NCI-H510A treated with DMSO at 0.1 percent for 48 hours (cell line): ENCODE measurements at regions not wholly inside any gene's neighbourhood (a gene's known extent, or its start where the extent isn't known, plus 50 kb on each side); places are given as distances from the start of the nearest gene placed in this dataset.

Experiments used
- DNase-seq: peaks from one replicate; lab custom pipeline; 2025; lab: John Stamatoyannopoulos, UW

DNA sequence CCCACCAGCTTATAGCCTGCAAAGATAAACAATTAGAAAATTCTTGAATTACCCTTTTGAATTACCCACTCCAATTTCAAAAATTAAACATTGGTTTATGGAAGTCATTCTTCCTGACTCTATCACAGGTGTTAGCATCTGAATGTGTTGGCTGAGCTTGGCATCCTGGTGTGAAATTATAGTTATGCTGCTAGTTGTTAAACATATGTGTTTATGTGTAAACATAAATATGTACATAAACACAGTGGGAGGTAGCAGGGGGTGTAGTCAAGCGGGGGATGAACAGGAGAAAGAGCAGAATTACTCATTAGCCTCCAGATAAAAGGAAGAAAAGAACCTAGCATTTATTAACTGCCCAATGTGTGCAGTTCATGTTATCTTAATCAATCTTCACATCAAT is 530.2 kb downstream of the MCTP2 start:
- DNase-seq = no peak

DNA sequence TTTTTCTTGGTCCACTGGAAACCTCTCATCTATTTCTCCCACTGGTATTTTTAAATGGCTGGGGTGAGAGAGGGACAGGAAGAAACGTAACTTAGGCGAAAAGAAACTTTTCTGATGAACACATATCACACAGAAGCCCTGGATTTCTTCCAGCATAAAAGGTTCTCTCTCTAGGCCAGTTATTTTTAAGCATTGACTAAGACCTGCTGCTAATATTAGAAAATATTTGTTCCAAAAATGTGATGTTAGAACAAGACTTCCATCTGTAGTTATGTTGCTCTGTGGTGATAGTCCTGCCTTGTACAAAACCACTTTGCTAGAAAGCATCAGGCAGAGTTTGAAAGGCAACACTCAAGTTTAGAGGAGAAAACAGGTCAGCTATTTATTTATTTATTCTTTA is 537.7 kb downstream of the MCTP2 start:
- DNase-seq = no peak

DNA sequence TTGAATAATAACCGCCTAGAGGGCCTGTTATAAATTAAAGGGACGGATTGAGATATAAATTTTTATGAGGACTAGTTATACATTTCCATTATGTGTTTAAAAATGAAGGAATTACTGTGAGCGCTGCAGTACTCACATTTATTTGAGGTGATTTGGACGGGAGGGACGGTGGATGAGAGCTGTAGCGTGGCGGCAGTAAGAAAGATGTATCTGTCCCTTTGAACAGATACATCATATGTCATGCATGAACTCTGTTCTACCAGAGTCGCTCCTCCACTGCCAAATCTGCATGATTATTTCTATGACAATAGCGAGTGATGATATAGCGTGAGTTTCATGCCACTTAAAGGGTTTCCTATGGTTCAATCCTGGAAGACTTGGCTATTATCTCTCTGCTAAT is 538.8 kb downstream of the MCTP2 start:
- no peak for DNase-seq

DNA sequence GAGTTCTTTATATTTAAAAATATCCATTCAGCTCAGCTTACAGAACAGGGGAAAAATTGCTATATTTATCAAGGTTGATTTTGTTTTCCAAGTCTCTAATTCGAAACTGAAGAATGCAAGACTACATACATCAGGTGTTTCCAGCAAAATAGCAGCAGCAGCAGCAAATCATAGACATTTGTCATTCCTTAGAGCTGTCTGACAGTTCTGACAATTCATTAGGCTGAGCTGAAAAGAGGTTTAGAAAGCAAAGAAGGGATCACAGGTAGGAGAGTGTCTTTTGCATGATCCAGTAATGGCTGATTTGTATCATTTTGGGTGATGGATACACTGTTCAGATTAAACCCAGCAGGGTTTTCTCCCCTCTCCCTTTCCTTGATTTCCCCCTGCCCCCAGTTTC is 545.7 kb downstream of the MCTP2 start:
- no peak for DNase-seq

DNA sequence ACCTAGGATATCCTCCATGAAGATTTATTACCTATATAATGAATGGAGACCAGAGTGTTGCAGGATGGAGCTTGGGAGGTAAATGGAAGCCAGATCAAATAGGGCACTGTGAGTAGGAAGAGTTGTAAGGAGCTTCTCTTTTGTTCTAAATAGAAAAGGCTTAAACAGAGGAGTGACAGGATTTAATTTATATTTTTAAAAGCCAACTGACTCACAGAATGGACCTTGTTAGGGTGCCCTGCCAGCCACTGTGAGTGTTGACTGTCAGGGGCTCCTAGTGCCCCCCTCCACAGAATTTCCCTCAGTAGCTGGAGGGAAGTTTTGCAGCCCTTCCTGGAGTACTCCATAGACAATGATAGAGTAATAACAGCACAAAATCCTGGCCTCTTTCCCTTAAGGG is 547.5 kb downstream of the MCTP2 start:
- DNase-seq = no peak

DNA sequence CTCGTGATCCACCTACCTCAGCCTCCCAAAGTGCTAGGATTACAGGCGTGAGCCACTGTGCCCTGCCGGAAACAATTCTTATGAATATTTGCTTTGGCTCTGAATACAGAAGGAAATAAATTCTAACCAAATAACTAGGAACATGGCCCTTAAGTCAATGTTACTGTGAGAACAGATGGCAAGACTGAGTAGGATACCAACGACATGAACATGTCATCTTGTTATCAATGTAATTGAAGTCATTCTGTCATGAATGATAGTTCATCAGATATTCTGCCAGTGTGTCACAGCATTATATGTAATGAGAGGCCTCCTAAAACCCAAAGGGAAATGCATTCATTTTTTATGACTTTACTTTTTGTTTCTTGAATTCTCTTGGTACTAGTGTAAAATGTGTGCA is 548.8 kb downstream of the MCTP2 start:
- no peak for DNase-seq

DNA sequence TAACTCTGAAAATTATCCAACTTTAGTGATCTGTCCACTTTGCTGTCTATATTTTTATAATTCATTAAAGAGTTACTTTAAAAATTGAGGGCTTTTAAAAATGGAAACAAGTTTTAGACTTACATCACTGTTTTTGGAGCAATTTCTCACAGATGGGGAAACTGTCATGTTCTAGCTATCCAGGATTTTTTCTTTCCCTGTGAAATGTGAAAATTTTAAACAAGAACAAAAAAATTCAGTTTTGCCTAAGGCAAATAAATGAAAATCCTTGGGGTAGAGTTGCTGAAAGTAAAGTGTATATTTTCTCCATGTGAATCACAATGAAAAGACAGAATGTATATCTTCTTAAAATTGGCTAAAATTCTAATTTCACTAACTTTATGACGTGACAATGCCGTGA is 553.7 kb downstream of the MCTP2 start:
- DNase-seq = no peak

DNA sequence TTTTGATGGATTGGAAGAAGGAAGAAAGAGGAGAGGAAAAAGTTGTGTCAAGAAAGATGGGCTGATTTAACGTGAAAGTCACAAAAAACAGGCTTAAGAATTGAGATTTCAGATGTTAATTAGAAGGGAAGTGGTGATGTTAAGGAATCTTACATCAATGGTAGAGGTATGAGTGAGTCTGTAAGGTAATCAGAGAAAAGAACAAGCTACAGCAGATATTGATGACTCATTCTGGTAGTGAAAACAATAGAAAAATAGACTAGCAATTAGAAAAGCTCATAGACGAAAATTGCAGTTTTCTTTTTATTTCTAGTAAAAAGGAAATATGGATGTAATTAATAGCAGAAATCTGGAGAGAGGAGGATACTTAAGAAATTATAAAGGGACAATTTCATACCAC is 559.6 kb downstream of the MCTP2 start:
- no peak for DNase-seq

DNA sequence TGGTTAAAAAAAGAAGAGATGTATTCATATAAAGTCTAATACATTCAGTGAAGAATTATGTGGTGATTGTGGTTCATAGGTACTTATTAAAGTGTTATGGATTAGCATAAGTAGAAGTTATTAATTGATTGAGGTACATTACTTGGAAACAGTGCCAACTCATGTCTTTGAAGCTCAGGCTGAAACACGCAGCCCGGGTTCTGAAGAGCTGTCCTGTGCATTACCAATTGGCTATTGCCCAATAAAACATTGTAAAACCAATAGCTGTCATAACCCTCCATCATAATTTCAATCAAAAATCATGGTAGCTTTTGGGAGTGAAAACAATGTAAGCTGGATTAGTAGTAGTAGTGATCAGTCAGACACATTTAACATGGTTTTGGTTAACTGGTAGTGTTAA is 560.1 kb downstream of the MCTP2 start:
- no peak for DNase-seq

DNA sequence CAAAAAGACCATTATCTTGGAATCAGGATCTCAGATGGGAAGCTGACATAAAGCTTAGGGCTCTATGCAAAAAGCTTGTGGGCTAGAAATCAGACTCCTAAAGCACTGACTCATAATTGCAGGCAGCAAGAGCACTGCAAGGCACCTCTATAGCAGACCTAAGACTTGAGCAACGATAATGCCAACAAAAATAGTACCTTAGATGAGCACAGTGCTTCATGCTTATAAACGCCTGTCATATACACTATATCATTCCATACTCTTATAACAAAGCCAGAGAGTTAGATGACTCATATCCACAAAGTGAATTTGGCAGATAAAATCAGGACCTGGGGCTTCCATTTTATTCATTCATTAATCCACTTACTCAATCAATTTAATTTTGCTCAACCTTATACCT is 560.8 kb downstream of the MCTP2 start:
- no peak for DNase-seq

DNA sequence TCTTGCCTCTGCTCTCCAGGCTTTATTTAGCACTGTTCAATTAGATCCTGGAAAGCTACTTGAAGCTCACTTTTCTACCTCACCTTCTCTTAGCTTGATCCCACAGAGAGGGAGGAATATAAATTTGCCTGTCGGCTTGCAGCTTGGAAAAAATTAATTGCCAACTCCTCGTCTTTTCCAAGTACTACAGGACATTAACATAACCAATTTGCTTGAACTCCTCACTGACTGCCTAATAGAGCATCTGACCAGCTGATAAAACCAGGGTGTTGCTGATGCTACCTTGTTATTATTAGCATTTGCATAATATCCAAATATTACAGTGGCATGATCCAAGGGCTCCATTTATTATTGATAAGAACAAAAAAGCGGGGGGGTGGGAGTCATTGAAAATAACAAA is 561.8 kb downstream of the MCTP2 start:
- no peak for DNase-seq

DNA sequence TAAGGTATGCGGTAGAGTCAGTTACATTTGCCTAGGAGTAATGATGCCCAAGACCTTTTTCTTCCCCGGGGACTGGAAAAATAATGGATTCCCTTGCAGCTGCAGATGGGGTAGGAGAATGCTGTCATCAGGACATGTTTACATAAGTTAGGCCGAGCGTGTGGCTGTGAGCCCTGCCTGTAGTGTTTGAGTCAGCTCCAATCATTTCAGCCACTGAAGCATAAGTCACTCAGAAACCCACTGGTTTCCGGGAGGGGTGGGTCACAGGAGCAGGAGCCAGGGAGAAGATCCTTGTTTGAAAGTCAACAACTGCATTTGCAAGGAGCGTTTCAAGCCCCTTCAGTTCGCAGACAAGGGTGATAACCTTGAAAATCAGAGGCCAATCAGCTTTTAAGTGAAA is 562.3 kb downstream of the MCTP2 start:
- no peak for DNase-seq

DNA sequence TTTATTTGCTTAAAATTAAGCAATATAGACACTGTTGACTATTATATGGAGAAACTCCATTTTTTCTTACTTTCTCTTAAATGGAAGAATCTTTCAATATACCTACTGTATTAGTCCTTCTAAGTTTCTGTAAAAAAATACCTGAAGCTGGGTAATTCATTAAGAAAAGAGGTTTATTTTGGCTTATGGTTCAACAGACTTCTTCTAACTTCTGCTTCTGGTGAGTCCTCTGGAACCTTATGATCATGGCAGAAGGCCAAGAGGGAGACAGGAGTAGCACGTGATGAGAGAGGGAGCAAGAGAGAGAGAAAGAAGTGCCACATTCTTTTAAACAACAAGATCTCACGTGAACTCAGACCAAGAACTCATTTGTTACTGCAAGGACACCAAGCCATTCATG is 573.3 kb downstream of the MCTP2 start:
- DNase-seq = no peak

DNA sequence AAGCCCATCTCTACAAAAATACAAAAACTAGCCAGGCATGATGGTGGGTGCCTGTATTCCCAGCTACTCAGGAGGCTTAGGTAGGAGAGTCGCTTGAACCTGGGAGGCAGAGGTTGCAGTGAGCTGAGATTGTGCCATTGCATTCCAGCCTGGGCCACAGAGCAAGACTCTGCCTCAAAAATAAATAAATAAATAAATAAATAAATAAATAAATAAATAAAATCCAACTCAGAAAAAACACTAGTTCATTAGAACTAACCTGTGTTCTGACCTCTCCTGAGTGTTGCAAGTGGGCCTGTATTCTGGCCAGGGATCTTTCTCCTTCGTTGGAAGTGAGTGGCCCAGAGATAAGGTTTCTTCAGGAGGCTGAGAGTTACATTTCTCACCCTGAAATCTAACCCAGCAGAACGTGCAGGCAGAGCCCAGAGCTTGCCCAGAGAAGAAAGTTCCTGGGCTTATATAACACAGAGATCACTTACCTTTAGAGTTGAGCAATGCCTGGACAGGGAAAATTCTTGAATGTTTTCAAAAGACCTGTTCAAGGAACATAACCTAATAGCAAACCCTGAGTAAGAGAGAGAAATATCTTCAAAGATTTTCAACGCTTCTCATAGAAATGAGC is 583.9 kb downstream of the MCTP2 start:
- DNase-seq = no peak

DNA sequence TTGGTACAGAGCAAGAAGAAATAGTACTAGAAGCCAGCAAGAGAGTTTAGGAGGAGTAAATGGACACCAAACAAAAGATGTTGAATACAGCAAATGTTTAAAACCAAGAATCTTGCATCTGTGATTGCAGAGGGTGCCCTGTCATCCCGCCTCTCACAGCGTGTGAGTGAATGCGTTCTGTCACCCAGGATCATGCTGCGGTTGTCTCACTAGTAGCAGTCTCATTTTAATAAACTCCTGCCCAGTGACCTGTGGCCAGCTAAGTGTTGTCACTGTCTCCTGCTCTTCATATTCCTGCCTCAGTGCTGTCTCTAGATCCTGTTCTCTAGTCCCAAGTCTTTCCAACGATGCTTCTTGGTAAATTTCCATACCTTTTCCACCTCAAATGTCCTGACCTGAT is 584.6 kb downstream of the MCTP2 start:
- DNase-seq = no peak

DNA sequence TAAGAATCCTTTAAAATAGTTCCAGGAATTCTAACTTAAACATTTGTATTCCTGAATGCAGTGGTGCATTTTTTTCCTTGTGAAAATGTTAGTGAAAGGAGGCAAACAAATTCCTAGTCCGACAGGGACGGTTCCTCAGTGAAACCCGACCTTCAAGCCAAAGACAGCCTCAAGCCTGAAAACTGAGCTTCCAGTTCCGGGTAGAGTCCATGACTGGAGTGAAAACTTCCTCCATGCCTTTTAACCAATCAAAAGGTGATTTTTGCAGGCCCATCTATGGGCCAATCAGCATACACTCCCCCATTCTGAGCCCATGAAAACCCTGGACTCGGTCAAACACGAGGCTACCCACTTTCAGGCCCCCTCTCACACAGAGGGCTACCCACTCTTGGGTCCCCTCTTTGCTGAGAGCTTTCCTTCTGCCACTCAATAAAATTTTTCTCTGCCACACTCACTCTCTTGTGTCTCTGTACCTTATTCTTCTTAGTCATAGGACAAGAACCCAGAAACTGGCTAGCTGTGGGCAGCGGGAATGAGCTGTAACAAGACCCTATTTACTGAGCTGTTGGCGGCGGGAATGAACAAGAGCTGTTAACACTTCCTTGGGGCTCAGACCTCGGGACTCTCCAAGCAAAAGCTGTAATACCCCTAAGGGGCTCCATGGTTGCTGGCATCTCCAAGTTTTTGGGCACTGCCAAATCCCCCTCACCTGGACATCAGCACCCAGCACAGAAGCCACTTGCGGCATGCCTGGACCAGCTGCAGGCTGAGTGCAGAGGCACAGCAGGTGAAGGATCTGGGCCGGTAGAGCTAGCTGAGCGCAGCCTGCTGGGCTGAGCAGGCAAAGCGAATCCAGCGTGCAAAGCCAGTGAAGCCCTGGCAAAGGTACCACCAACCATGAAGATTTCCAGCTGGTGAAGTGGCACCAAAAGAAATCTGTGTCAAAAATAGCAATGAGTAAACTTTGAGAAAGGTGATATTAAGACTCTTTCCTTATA is 598.8 kb downstream of the MCTP2 start:
- DNase-seq = no peak

DNA sequence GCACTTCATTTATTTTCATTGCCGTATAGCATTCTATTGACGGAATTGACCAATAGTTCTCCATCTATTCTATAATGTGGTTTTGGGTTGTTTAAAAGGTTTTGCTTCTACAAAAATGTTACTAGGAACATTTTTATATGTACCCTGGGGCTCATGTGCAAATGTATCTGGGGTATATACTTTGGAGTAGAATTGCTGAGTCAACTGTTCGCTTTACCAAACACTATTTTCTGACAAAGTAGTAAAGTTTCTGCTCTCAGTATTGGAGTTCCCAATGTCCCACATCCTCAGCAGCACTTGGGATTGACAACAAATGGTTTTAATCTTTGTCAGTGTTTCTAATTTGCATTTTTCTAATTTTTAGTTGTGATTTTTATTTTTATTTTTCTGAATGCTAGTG is 602.6 kb downstream of the MCTP2 start:
- DNase-seq = no peak

DNA sequence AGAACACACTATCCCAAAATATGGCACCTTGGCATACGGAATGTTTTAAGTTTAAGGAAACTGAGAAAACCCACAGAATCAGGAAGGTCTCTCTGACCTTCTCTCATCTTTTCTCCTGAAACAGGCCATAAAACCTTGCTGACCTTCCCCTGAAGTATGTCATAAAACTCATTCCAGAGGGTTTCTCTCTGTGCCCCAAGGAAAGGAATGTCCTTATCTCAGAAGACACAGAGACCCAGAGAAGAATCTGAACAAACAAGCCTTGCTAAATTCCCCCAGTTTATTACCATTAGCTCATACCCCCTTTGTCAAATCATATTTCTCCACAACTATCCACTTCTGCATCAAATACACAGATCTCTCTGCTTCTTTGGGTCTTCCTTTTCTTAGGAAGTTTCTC is 603.1 kb downstream of the MCTP2 start:
- DNase-seq = no peak

DNA sequence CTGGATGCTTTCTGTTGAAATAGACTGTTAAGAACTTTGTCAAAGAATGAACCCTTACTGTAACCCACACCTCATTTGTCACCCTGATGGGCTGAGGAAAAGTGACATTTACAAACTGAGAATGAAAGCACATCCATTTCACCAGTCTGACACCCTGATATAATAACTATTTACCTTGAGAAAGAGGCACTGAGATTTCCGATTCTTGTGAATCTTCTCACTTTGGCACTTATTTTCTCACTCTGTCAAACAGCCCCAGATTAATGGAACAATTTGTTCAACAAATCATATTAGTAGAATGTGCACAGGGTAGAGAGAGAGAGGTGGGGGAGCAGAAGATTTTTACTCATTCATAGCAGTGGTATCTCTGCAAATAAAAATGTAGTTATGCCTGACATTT is 606.9 kb downstream of the MCTP2 start:
- DNase-seq = no peak

DNA sequence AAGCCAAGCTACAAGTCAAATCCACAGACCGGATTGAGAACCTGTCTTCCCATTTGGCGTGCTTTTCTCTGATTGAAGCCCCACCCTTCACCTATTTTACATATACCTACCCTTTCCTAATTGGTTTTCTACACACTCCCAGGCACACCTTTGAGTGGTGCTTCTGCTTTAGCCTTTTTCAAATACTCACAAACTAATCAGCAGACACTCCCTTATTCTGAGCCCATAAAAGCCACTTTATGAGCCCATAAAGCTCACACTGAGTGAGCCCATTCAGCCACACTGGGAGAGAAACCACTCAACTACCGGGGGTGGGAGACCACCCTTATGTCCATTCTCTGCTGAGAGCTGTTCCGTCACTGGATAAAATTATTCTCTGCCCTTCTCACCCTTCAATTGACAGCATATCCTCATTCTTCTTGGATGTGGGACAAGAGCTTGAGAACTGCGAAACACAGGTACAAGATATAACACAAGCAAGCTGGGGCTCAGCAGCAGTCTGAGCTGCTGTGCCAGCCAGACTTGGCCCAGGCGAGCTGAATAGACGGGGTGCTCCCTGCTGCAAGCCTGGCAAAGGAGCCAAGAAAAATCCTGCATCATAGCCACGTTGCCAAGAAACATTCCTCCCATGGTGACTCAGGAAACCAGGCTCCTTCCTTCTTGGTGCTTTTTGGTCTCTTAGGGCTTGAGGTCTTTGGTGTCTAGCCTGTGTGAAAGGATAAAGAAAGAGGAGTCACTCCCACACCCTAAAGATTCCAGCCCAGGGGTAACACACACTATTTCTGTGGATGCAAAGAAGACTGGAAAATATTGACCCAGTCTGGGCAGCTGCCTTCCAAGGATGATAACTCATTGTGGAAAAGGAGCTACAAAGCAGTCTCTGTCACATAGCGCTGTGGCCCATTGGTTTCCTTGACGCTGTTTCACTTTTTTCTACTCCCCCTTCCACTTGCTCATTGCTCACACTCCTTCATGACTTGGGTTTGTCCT is 609.7 kb downstream of the MCTP2 start:
- DNase-seq = no peak

DNA sequence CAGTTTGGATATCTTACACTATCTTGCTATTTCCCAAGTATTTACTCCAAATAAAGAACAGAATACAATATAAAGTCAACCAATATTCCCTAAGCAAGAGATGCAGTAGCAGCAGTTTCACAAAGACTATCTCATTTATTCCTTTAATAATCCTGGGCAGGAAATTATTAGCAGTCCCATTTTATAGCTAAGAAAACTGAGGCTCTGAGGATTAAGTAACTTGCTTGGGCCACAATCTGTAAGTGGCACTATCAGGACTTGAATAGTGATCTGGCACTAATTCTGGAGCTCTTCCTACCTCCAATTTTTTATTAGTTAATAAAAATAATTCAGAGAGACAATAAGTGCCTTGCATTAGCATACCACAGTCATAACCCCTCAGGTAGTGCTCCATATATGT is 611.7 kb downstream of the MCTP2 start:
- DNase-seq = no peak

DNA sequence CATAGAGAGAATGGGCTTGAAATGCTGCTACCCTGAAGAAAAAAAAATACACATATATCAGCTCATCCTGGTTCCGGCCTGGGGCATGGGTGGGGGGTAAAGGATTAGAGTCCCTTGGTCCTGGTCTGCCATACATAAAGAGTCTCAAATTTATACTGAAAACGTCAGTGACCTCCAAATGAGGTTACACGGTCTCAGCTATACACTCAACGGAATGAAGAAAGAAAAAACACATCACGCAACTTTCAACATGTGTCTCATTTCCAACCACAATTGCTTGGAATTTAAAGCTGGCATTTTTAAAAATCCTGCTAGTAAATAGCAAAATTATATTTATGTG is 612.8 kb downstream of the MCTP2 start:
- DNase-seq = no peak
